Mesenchymal stem cell (in vitro differentiated cells and primary cell): ENCODE measurements at regions not wholly inside any gene's neighbourhood (a gene's known extent, or its start where the extent isn't known, plus 50 kb on each side); places are given as distances from the start of the nearest gene placed in this dataset.

ENCODE experiments used
- DNase-seq: peaks from one replicate; pipeline ENCODE4 v3.0.0-alpha.2; 2013
- H2AFZ ChIP-seq: one replicate; pipeline ENCODE4 v1.6.1; 2013; ENCODE audit warnings: low read depth, mild to moderate bottlenecking, control low read depth, inconsistent platforms, low read length, moderate library complexity
- H2AK5ac ChIP-seq: 2 replicates; pipeline ENCODE4 v1.6.1; 2013; ENCODE audit warnings: low read length, moderate library complexity, mild to moderate bottlenecking, inconsistent platforms; ENCODE audit not compliant: severe bottlenecking
- H2BK120ac ChIP-seq: one replicate; pipeline ENCODE4 v1.6.1; 2013; ENCODE audit warnings: low read depth, mild to moderate bottlenecking, inconsistent platforms, low read length, moderate library complexity
- H2BK12ac ChIP-seq, 2 experiments: one replicate each; pipeline ENCODE4 v1.6.1; 2013; ENCODE audit warnings: inconsistent platforms in 2 of 2, low read length in 2 of 2, mild to moderate bottlenecking in 2 of 2, moderate library complexity in 2 of 2, control low read depth in 1 of 2
- H2BK15ac ChIP-seq: one replicate; pipeline ENCODE4 v1.6.1; 2013; ENCODE audit warnings: mild to moderate bottlenecking, low read depth, inconsistent platforms; ENCODE audit not compliant: poor library complexity, severe bottlenecking
- H2BK5ac ChIP-seq: 2 replicates; pipeline ENCODE4 v1.6.1; 2013; ENCODE audit warnings: low read depth, mild to moderate bottlenecking, low read length, control low read depth, inconsistent platforms; ENCODE audit not compliant: poor library complexity, severe bottlenecking
- H3K14ac ChIP-seq, 2 experiments: one replicate each; pipeline ENCODE4 v1.6.1; 2013; ENCODE audit warnings: inconsistent platforms in 2 of 2, low read length in 2 of 2, control low read depth in 1 of 2, mild to moderate bottlenecking in 1 of 2, moderate library complexity in 1 of 2
- H3K18ac ChIP-seq, 2 experiments: one replicate each; pipeline ENCODE4 v1.6.1; 2013; ENCODE audit warnings: inconsistent platforms in 2 of 2, low read length in 2 of 2, control low read depth in 1 of 2, low read depth in 1 of 2, mild to moderate bottlenecking in 1 of 2
- H3K23ac ChIP-seq, 2 experiments: one replicate each; pipeline ENCODE4 v1.6.1; 2013; ENCODE audit warnings: inconsistent platforms in 2 of 2, low read length in 2 of 2, mild to moderate bottlenecking in 2 of 2, moderate library complexity in 2 of 2, control low read depth in 1 of 2
- H3K27ac ChIP-seq: 2 replicates; pipeline ENCODE4 v1.5.1; 2013; ENCODE audit warnings: mild to moderate bottlenecking, moderate library complexity, low read length, control low read depth, inconsistent platforms; ENCODE audit not compliant: poor library complexity, severe bottlenecking
- H3K27me3 ChIP-seq, 2 experiments: 2 replicates each; pipeline versions ENCODE4 v1.6.1 to v1.7.0; 2013; ENCODE audit warnings: low read length in 2 of 2, mild to moderate bottlenecking in 2 of 2, moderate library complexity in 2 of 2, control low read depth in 1 of 2, inconsistent platforms in 1 of 2; ENCODE audit not compliant: control insufficient read depth in 1 of 2, insufficient read depth in 1 of 2
- H3K36me3 ChIP-seq, 2 experiments: 2 replicates each; pipeline versions ENCODE4 v1.6.1 to v1.7.0; 2013; ENCODE audit warnings: low read length in 2 of 2, control low read depth in 1 of 2, inconsistent platforms in 1 of 2, low read depth in 1 of 2, mild to moderate bottlenecking in 1 of 2; ENCODE audit not compliant: insufficient read depth in 2 of 2, control insufficient read depth in 1 of 2
- H3K4ac ChIP-seq, 2 experiments: one replicate each; pipeline ENCODE4 v1.6.1; 2013; ENCODE audit warnings: inconsistent platforms in 2 of 2, low read length in 2 of 2, mild to moderate bottlenecking in 2 of 2, moderate library complexity in 2 of 2, control low read depth in 1 of 2, low read depth in 1 of 2
- H3K4me1 ChIP-seq: 2 replicates; pipeline ENCODE4 v1.6.1; 2013; ENCODE audit warnings: low read depth, low read length, control low read depth; ENCODE audit not compliant: control insufficient read depth, insufficient read depth
- H3K4me2 ChIP-seq: 2 replicates; pipeline ENCODE4 v1.6.1; 2013; ENCODE audit warnings: low read length, mild to moderate bottlenecking, inconsistent platforms; ENCODE audit not compliant: poor library complexity, severe bottlenecking
- H3K4me3 ChIP-seq, 2 experiments: 2 replicates each; pipeline versions ENCODE4 v1.5.1 to v1.7.0; 2013; ENCODE audit warnings: low read length in 2 of 2, mild to moderate bottlenecking in 2 of 2, control low read depth in 1 of 2, low read depth in 1 of 2; ENCODE audit not compliant: insufficient read depth in 1 of 2
- H3K79me1 ChIP-seq: replicated peaks from 2 replicates; pipeline ENCODE4 v1.6.1; 2013; ENCODE audit warnings: mild to moderate bottlenecking, control low read depth, low read length, inconsistent platforms; ENCODE audit not compliant: poor library complexity, severe bottlenecking
- H3K9ac ChIP-seq: 2 replicates; pipeline ENCODE4 v1.7.0; 2013; ENCODE audit warnings: mild to moderate bottlenecking, low read length, moderate library complexity
- H3K9me3 ChIP-seq: 2 replicates; pipeline ENCODE4 v1.7.0; 2013; ENCODE audit warnings: mild to moderate bottlenecking, low read length; ENCODE audit not compliant: control insufficient read depth
- H4K8ac ChIP-seq: one replicate; pipeline ENCODE4 v1.6.1; 2013; ENCODE audit warnings: inconsistent platforms, mild to moderate bottlenecking, low read length, moderate library complexity
- H4K91ac ChIP-seq: one replicate; pipeline ENCODE4 v1.6.1; 2013; ENCODE audit warnings: mild to moderate bottlenecking, low read length, inconsistent platforms
- WGBS: methylation state at CpG from one replicate; pipeline ENCODE4 v1.1.7; 2013; ENCODE audit warnings: mixed read lengths; 5-methylcytosine and 5-hydroxymethylcytosine counted together

- H4K8ac ChIP-seq, result no peak overlapping the region
- no peak overlapping the region for H2BK5ac ChIP-seq
- H3K79me1 ChIP-seq, result no peaks in the 10 kb centered on the region
- H2AFZ ChIP-seq, result no peak overlapping the region
- no peak overlapping the region for H3K4me2 ChIP-seq
- no peaks in the 10 kb centered on the region for H3K36me3 ChIP-seq
- WGBS, result 37% methylated on average over 4 of the region's 6 CpGs
- DNase-seq, result no peak
- no peak overlapping the region for H3K18ac ChIP-seq
- H3K9ac ChIP-seq, result no peak overlapping the region
- H3K4me1 ChIP-seq, result no peaks in the 10 kb centered on the region
- no peak overlapping the region for H2AK5ac ChIP-seq
- H2BK12ac ChIP-seq, result no peak overlapping the region
- H3K23ac ChIP-seq, result no peak overlapping the region
- H3K27ac ChIP-seq, result no peak overlapping the region
- H2BK15ac ChIP-seq, result no peak overlapping the region
- H2BK120ac ChIP-seq, result no peak overlapping the region
- H4K91ac ChIP-seq, result no peak overlapping the region
- H3K9me3 ChIP-seq, result no peaks in the 10 kb centered on the region
- H3K14ac ChIP-seq, result no peak overlapping the region
- no peak overlapping the region for H3K4me3 ChIP-seq
- no peak overlapping the region for H3K4ac ChIP-seq
- no peaks in the 10 kb centered on the region for H3K27me3 ChIP-seq
These were observed 596.1 kb downstream of the ELAVL2 start for GRCh38 chr9:23229890-23230317.

DNA sequence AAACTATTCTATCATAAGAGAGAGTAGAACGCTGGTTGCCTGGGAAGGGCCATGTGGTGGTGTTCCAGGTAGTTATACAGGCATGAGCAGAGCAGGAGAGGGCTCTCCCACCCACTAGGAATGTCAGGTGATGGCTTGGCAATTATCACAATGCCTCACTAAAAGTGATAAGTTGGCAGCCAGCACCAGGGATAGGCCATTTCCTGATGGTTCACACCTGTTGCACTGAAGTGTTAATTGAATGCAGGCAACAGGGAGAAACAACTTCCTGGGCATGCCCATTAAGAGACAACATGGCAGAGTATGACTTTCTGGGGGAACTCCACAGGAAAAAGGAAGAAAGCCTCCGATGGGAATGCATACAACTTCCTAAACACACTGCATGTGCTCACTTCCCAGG is 593.2 kb downstream of the ELAVL2 start:
- no peak overlapping the region for H3K14ac ChIP-seq
- H3K27me3 ChIP-seq, result no peaks in the 10 kb centered on the region
- 68% methylated on average over 2 of the region's 2 CpGs for WGBS
- no peak overlapping the region for H2BK120ac ChIP-seq
- no peaks in the 10 kb centered on the region for H3K4me1 ChIP-seq
- H3K4me2 ChIP-seq, result no peak overlapping the region
- H3K4ac ChIP-seq, result no peak overlapping the region
- no peak overlapping the region for H3K9ac ChIP-seq
- no peak overlapping the region for H3K23ac ChIP-seq
- no peaks in the 10 kb centered on the region for H3K9me3 ChIP-seq
- H3K27ac ChIP-seq, result no peak overlapping the region
- H4K91ac ChIP-seq, result no peak overlapping the region
- H2BK5ac ChIP-seq, result no peak overlapping the region
- no peak overlapping the region for H2BK15ac ChIP-seq
- no peak overlapping the region for H4K8ac ChIP-seq
- no peak overlapping the region for H2AFZ ChIP-seq
- H2AK5ac ChIP-seq, result no peak overlapping the region
- H3K36me3 ChIP-seq, result no peaks in the 10 kb centered on the region
- no peaks in the 10 kb centered on the region for H3K79me1 ChIP-seq
- no peak for DNase-seq
- H3K4me3 ChIP-seq, result no peak overlapping the region
- H3K18ac ChIP-seq, result no peak overlapping the region
- no peak overlapping the region for H2BK12ac ChIP-seq

- Histone ChIP-seq H3K79me1 (no peaks in the 10 kb centered on the region), H2BK15ac (no peak overlapping the region), H3K4me2 (no peak overlapping the region), H3K9ac (no peak overlapping the region), H3K4me3 (no peak overlapping the region), H3K4ac (no peak overlapping the region), H4K91ac (no peak overlapping the region), H2AK5ac (no peak overlapping the region), H2BK12ac (no peak overlapping the region), H3K27ac (no peak overlapping the region), H3K23ac (no peak overlapping the region), H3K18ac (no peak overlapping the region), H3K36me3 (no peaks in the 10 kb centered on the region), H3K27me3 (no peaks in the 10 kb centered on the region), H2BK5ac (no peak overlapping the region), H4K8ac (no peak overlapping the region), H2AFZ (no peak overlapping the region), H3K9me3 (no peaks in the 10 kb centered on the region), H2BK120ac (no peak overlapping the region), H3K14ac (no peak overlapping the region), H3K4me1 (no peaks in the 10 kb centered on the region)
- no peak for DNase-seq
- 90% methylated on average over 1 of the region's 1 CpG for WGBS
These were observed 582.5 kb downstream of the ELAVL2 start for GRCh38 chr9:23243523-23243922.

- no peak for DNase-seq
- Histone ChIP-seq H3K14ac (no peak overlapping the region), H3K4me1 (no peaks in the 10 kb centered on the region), H3K27ac (no peak overlapping the region), H3K79me1 (no peaks in the 10 kb centered on the region), H3K36me3 (no peaks in the 10 kb centered on the region), H3K18ac (no peak overlapping the region), H2AK5ac (no peak overlapping the region), H2BK12ac (no peak overlapping the region), H3K4me2 (no peak overlapping the region), H2BK15ac (no peak overlapping the region), H3K4ac (no peak overlapping the region), H2BK5ac (no peak overlapping the region), H4K91ac (no peak overlapping the region), H3K9ac (no peak overlapping the region), H2BK120ac (no peak overlapping the region), H4K8ac (no peak overlapping the region), H3K4me3 (no peak overlapping the region), H3K23ac (no peak overlapping the region), H2AFZ (no peak overlapping the region), H3K9me3 (no peaks in the 10 kb centered on the region), H3K27me3 (no peaks in the 10 kb centered on the region)
These were observed 581.0 kb downstream of the ELAVL2 start for GRCh38 chr9:23245067-23245466.
